Adrenal gland (tissue), 9 donors: ENCODE measurements at regions not wholly inside any gene's neighbourhood (a gene's known extent, or its start where the extent isn't known, plus 50 kb on each side); places are given as distances from the start of the nearest gene placed in this dataset.
A peak's percentile ranks its signal among the peaks of the same experiment; 100 is the strongest.

Source experiments
- DNase-seq, 7 donors: peaks; one replicate each; pipeline ENCODE4 v3.0.0-alpha.2; 2019 to 2020
- H3K27ac ChIP-seq, 5 donors: fragments of 200-600 bp; sonication (generic) in 4 of 5; 1 replicate in 3 of 5; 2 replicates in 2 of 5; pipeline versions ENCODE4 v1.5.1 to v1.8.0; 2016 to 2020; ENCODE audit warnings: mild to moderate bottlenecking in 1 of 5
- H3K27me3 ChIP-seq: fragments of 200-600 bp; 2 replicates; pipeline ENCODE4 v1.8.0; 2021
- H3K36me3 ChIP-seq, 2 donors: fragments of 200-600 bp; replicated peaks in 1 of 2; 1 replicate in 1 of 2; 2 replicates in 1 of 2; pipeline versions ENCODE4 v1.5.1 to v1.8.0; 2018 to 2022
- H3K4me1 ChIP-seq, 2 donors: fragments of 200-600 bp; replicated peaks in 1 of 2; 1 replicate in 1 of 2; 2 replicates in 1 of 2; pipeline versions ENCODE4 v1.5.1 to v1.8.0; 2018 to 2021
- H3K4me3 ChIP-seq, 4 donors: fragments of 200-600 bp; sonication (generic) in 3 of 4; one replicate each; pipeline ENCODE4 v1.5.1; 2016 to 2018
- H3K9me3 ChIP-seq, 3 donors: fragments of 200-600 bp; sonication (generic) in 1 of 3; replicated peaks in 1 of 3; 1 replicate in 2 of 3; 2 replicates in 1 of 3; pipeline versions ENCODE4 v1.5.1 to v1.8.0; 2016 to 2021
- CTCF ChIP-seq, 6 experiments: fragments of 450-650 bp in 4 of 6; fragments of 200-600 bp in 2 of 6; sonication (generic) in 1 of 6; IDR thresholded peaks; 1 replicate in 5 of 6; 2 replicates in 1 of 6; pipeline versions ENCODE4 v1.5.1 to v1.8.0; 2016 to 2021; ENCODE audit warnings: antibody characterized with exemption in 6 of 6, mild to moderate bottlenecking in 2 of 6, moderate library complexity in 1 of 6
- POLR2A ChIP-seq, 2 donors: fragments of 450-650 bp; IDR thresholded peaks; one replicate each; pipeline ENCODE4 v1.6.1; 2017; ENCODE audit warnings: antibody characterized with exemption in 2 of 2, mild to moderate bottlenecking in 2 of 2, moderate library complexity in 1 of 2
- WGBS, 4 donors: extraction: QIAGEN DNeasy Blood & Tissue Kit in 2 of 4; methylation state at CpG; one replicate each; pipeline versions ENCODE4 v1.1.5 to v1.1.7; 2013 to 2017; 5-methylcytosine and 5-hydroxymethylcytosine counted together
- intact Hi-C, 2 donors: fragments of 100-400 bp; cut with DNase I; formaldehyde crosslinking; loops; one replicate each; pipeline versions ENCODE4 v1.14.1 to v1.15.0; 2022 to 2023
- donor health status: healthy with polysubstance abuse.
- donor health status: Bipolar disorder and iron deficiency.
- donor health status: DM: yes; HTN: yes; CAD: no.
- donor health status: DM: no; HTN: no; CAD: no.
- donor health status: DM: no; HTN: no; CAD: no.

- Histone ChIP-seq H3K4me3 (no peak overlapping the region), H3K27me3 (no peaks in the 10 kb centered on the region), H3K9me3 (no peaks in the 10 kb centered on the region), H3K27ac (no peak overlapping the region), H3K36me3 (no peaks in the 10 kb centered on the region), H3K4me1 (no peaks in the 10 kb centered on the region)
- no peak for DNase-seq
- WGBS, 4 donors, result 79 to 85% (median 84%) methylated on average over 7 to 8 of the region's 8 CpGs
- intact Hi-C loops, result no loop called here
- TF ChIP-seq CTCF (IDR thresholded peaks at IDR 0.05) (no peak), POLR2A (IDR thresholded peaks at IDR 0.05) (no peak)
These were observed 136.5 kb upstream of the TNP1 start for GRCh38 chr2:216996279-216996845.

GRCh38 chr2:216994353-216994854 is 134.5 kb upstream of the TNP1 start:
- no peaks in the 10 kb centered on the region for H3K9me3 ChIP-seq
- no peak overlapping the region for H3K4me3 ChIP-seq
- no peak for DNase-seq
- WGBS, 4 donors, result 64 to 81% (median 68%) methylated on average over 7 of the region's 7 CpGs
- no peaks in the 10 kb centered on the region for H3K27me3 ChIP-seq
- no peak overlapping the region for H3K27ac ChIP-seq
- H3K4me1 ChIP-seq, result no peaks in the 10 kb centered on the region
- intact Hi-C loops, result no loop called here
- TF ChIP-seq CTCF (IDR thresholded peaks at IDR 0.05), result no peak
- TF ChIP-seq POLR2A (IDR thresholded peaks at IDR 0.05), result no peak
- no peaks in the 10 kb centered on the region for H3K36me3 ChIP-seq

- no peak overlapping the region for H3K4me3 ChIP-seq
- TF ChIP-seq POLR2A (IDR thresholded peaks at IDR 0.05) (no peak), CTCF (IDR thresholded peaks at IDR 0.05) (no peak)
- WGBS, 4 donors, result 63 to 83% (median 77%) methylated on average over 2 to 3 of the region's 3 CpGs
- no peaks in the 10 kb centered on the region for H3K4me1 ChIP-seq
- no peaks in the 10 kb centered on the region for H3K36me3 ChIP-seq
- peak in 1 of 7 donors; percentile 24 for DNase-seq
- H3K9me3 ChIP-seq, result no peaks in the 10 kb centered on the region
- H3K27me3 ChIP-seq, result no peaks in the 10 kb centered on the region
- intact Hi-C loops, result no loop called here
- H3K27ac ChIP-seq, result peak overlapping the region in 2 of 5 donors; percentile 1 to 8
These were observed 132.3 kb upstream of the TNP1 start for GRCh38 chr2:216992056-216992675.

- H3K27me3 ChIP-seq, result no peaks in the 10 kb centered on the region
- DNase-seq, result peak in 4 of 7 donors; percentile 24 to 51 (median 32)
- no peaks in the 10 kb centered on the region for H3K36me3 ChIP-seq
- TF ChIP-seq POLR2A (IDR thresholded peaks at IDR 0.05), result no peak
- H3K27ac ChIP-seq, result no peak overlapping the region
- H3K9me3 ChIP-seq, result no peaks in the 10 kb centered on the region
- no peak overlapping the region for H3K4me3 ChIP-seq
- intact Hi-C loops, result no loop called here
- WGBS, 4 donors, result 14 to 27% (median 25%) methylated on average over 1 of the region's 1 CpG
- no peaks in the 10 kb centered on the region for H3K4me1 ChIP-seq
These were observed 131.7 kb upstream of the TNP1 start for GRCh38 chr2:216991563-216991962.
